WTC11 (cell line): ENCODE measurements at regions not wholly inside any gene's neighbourhood (a gene's known extent, or its start where the extent isn't known, plus 50 kb on each side); places are given as distances from the start of the nearest gene placed in this dataset.

Experiments
- ATAC-seq: fragments of 200-7000 bp; cut with Tn5 transposase; 2 replicates; pipeline ENCODE4 v1.10.0; 2021; ENCODE audit warnings: mild to moderate bottlenecking, moderate library complexity
- CTCF ChIA-PET: fragments of 300-600 bp; sonication (Branson Sonifier 250); formaldehyde crosslinking; loops from one replicate; lab custom pipeline; 2021; ENCODE audit warnings: antibody characterized with exemption; lab: Charles Lee
- POLR2A ChIA-PET: fragments of 350-600 bp; sonication (Branson Sonifier 250); formaldehyde crosslinking; loops from one replicate; lab custom pipeline; 2021; ENCODE audit warnings: antibody characterized with exemption; lab: Charles Lee
- DNase-seq: peaks from one replicate; pipeline ENCODE4 v3.0.0; 2021; ENCODE audit warnings: low spot score
- H3K27ac Mint-ChIP-seq: 2 replicates; pipeline ENCODE4 v1.8.0; 2021; ENCODE audit warnings: mixed read lengths
- H3K27me3 Mint-ChIP-seq: 2 replicates; pipeline ENCODE4 v1.8.0; 2021; ENCODE audit warnings: low read depth, mild to moderate bottlenecking, moderate library complexity, mixed read lengths
- H3K36me3 Mint-ChIP-seq: 2 replicates; pipeline ENCODE4 v1.8.0; 2021; ENCODE audit warnings: mixed read lengths
- H3K4me1 Mint-ChIP-seq: 2 replicates; pipeline ENCODE4 v1.8.0; 2022; ENCODE audit warnings: mixed read lengths
- H3K4me3 Mint-ChIP-seq: 2 replicates; pipeline ENCODE4 v1.8.0; 2021; ENCODE audit warnings: mild to moderate bottlenecking, moderate library complexity, mixed read lengths
- H3K9me3 Mint-ChIP-seq: 2 replicates; pipeline ENCODE4 v1.8.0; 2021; ENCODE audit warnings: mixed read lengths
- CREM ChIP-seq: sonication (generic); formaldehyde crosslinking; IDR thresholded peaks from 2 replicates; pipeline ENCODE4 v1.8.1; 2022; ENCODE audit warnings: mild to moderate bottlenecking, missing genetic modification reagents, moderate library complexity
- E2F4 ChIP-seq: sonication (generic); formaldehyde crosslinking; IDR thresholded peaks from 2 replicates; pipeline ENCODE4 v1.8.1; 2022; ENCODE audit warnings: low read depth, mild to moderate bottlenecking, moderate library complexity, missing genetic modification reagents, borderline replicate concordance
- E2F5 ChIP-seq: sonication (generic); formaldehyde crosslinking; IDR thresholded peaks from 2 replicates; pipeline ENCODE4 v1.8.1; 2022; ENCODE audit warnings: mild to moderate bottlenecking, moderate library complexity, missing genetic modification reagents
- EMX1 ChIP-seq: fragments of 250-450 bp; sonication (Bioruptor Pico); IDR thresholded peaks from 2 replicates; pipeline ENCODE4 v1.8.0; 2021; ENCODE audit warnings: mild to moderate bottlenecking
- ETV6 ChIP-seq: sonication (generic); formaldehyde crosslinking; IDR thresholded peaks from 2 replicates; pipeline ENCODE4 v1.8.1; 2022; ENCODE audit warnings: mild to moderate bottlenecking, missing genetic modification reagents
- GABPB1 ChIP-seq: sonication (generic); formaldehyde crosslinking; IDR thresholded peaks from 2 replicates; pipeline ENCODE4 v1.8.1; 2023; ENCODE audit warnings: mild to moderate bottlenecking, missing genetic modification reagents
- GRHL2 ChIP-seq: fragments of 250-450 bp; sonication (Bioruptor Pico); IDR thresholded peaks from 2 replicates; pipeline ENCODE4 v1.8.0; 2022; ENCODE audit warnings: mild to moderate bottlenecking, moderate library complexity; ENCODE audit not compliant: insufficient replicate concordance, severe bottlenecking
- GTF2I ChIP-seq: fragments of 250-450 bp; sonication (Bioruptor Pico); conservative IDR thresholded peaks from 2 replicates; pipeline ENCODE4 v1.4.0; 2021; ENCODE audit warnings: mild to moderate bottlenecking
- NR2C2 ChIP-seq: sonication (generic); formaldehyde crosslinking; IDR thresholded peaks from 2 replicates; pipeline ENCODE4 v1.8.0; 2022; ENCODE audit warnings: mild to moderate bottlenecking, missing genetic modification reagents
- NR3C1 ChIP-seq: sonication (generic); formaldehyde crosslinking; conservative IDR thresholded peaks from 2 replicates; pipeline ENCODE4 v1.8.1; 2023; ENCODE audit warnings: low read depth, mild to moderate bottlenecking, missing genetic modification reagents
- OVOL2 ChIP-seq: fragments of 250-450 bp; sonication (Bioruptor Pico); IDR thresholded peaks from 2 replicates; pipeline ENCODE4 v1.9.0; 2021; ENCODE audit warnings: mild to moderate bottlenecking, borderline replicate concordance
- RORB ChIP-seq: fragments of 250-450 bp; sonication (Bioruptor Pico); IDR thresholded peaks from 2 replicates; pipeline ENCODE4 v1.9.0; 2021; ENCODE audit warnings: mild to moderate bottlenecking
- SMAD3 ChIP-seq: sonication (generic); formaldehyde crosslinking; IDR thresholded peaks from 2 replicates; pipeline ENCODE4 v1.8.0; 2022; ENCODE audit warnings: missing genetic modification reagents, mild to moderate bottlenecking, borderline replicate concordance
- USF1 ChIP-seq: sonication (generic); formaldehyde crosslinking; IDR thresholded peaks from 2 replicates; pipeline ENCODE4 v1.8.0; 2022; ENCODE audit warnings: mild to moderate bottlenecking, missing genetic modification reagents
- ZNF263 ChIP-seq: sonication (generic); formaldehyde crosslinking; IDR thresholded peaks from 2 replicates; pipeline ENCODE4 v1.8.1; 2022; ENCODE audit warnings: low read depth, mild to moderate bottlenecking, moderate library complexity, missing genetic modification reagents
- ZNF671 ChIP-seq: fragments of 250-450 bp; sonication (Bioruptor Pico); IDR thresholded peaks from 2 replicates; pipeline ENCODE4 v1.8.0; 2021; ENCODE audit warnings: mild to moderate bottlenecking
- TF ChIP-seq, protein P1 (sequence below): sonication (generic); formaldehyde crosslinking; conservative IDR thresholded peaks from 2 replicates; pipeline ENCODE4 v1.8.1; 2022; ENCODE audit warnings: mild to moderate bottlenecking, missing genetic modification reagents
- TF ChIP-seq, protein P2 (sequence below): sonication (generic); formaldehyde crosslinking; IDR thresholded peaks from 2 replicates; pipeline ENCODE4 v1.8.0; 2023; ENCODE audit warnings: mild to moderate bottlenecking, missing genetic modification reagents
- TF ChIP-seq, protein P3 (sequence below): sonication (generic); formaldehyde crosslinking; IDR thresholded peaks from 2 replicates; pipeline ENCODE4 v1.8.1; 2023; ENCODE audit warnings: mild to moderate bottlenecking, missing genetic modification reagents, moderate library complexity
- TF ChIP-seq, protein P4 (sequence below): sonication (generic); formaldehyde crosslinking; IDR thresholded peaks from 2 replicates; pipeline ENCODE4 v1.8.0; 2022; ENCODE audit warnings: mild to moderate bottlenecking, missing genetic modification reagents
- TF ChIP-seq, protein P5 (sequence below): sonication (generic); formaldehyde crosslinking; IDR thresholded peaks from 2 replicates; pipeline ENCODE4 v1.8.0; 2022; ENCODE audit warnings: mild to moderate bottlenecking, missing genetic modification reagents

DNA sequence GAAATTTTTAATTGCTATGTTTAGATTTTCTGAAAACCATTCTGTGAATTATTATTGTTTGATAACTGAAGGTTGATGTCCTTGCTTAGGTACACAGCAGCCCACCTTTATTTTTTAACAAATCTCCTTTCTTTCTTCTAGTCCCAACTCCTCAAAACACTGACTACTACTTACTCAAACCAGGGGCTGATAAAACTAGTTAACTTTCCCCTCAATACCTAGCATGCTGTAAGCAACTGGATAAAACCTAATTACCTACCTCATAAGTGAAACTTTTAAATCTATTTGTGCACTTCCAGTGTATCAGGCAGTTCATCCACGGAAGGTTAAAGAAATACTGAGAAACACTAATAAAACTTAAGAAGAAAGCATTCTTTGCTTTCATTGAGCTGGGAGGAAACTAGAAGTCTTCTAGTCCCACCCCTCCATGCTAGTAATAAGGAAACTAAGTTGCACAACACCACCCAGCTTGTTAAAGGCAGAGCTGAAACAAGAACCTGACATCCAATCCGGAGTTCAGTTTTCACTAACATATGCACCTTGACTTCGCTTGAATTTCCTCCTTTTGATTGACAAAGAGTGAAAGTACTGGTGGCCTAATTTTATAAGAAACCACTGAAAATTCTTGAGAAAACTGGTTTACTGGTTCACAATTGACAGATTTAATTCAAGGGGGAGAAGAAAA, 180.2 kb upstream of the TET2 start (continued):
- TF ChIP-seq GABPB1 (CRISPR knock-in tag) (no peak), ZNF263 (CRISPR knock-in tag) (no peak)

DNA sequence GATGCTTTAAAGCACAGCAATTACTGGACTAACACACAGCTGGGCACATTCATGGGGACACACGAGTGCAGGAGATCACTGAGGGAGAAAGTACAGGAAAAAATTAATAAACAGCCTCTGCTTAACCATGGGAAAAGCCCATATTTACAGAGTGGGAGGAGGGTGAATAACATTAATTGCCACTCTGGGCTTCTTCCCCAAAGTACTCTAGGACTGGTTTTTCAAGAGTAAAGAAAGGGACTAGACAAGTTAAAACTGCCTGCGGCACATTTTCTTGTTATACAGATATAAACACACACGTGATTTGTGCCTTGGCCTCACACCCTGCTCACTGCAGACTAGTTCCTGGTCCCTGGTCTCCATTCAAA, 179.7 kb upstream of the TET2 start:
- Mint-ChIP-seq H3K9me3 (peaks cover 15% of the 10 kb centered on the region), H3K4me1 (no peaks in the 10 kb centered on the region), H3K27ac (no peak overlapping the region), H3K27me3 (no peaks in the 10 kb centered on the region), H3K36me3 (no peaks in the 10 kb centered on the region), H3K4me3 (no peak overlapping the region)
- POLR2A ChIA-PET: interaction anchor here (0.7 kb wide), 1 partner anchor 19 kb away, joined by 4 read pairs; no protein-coding TSS in a partner anchor
- CTCF ChIA-PET: no interaction called here
- TF ChIP-seq RORB (CRISPR knock-in tag) (no peak), GRHL2 (CRISPR knock-in tag) (no peak), SMAD3 (CRISPR knock-in tag) (no peak), USF1 (CRISPR knock-in tag) (no peak), NR3C1 (no peak), OVOL2 (CRISPR knock-in tag) (no peak), CREM (CRISPR knock-in tag) (no peak), NR2C2 (no peak)
- TF ChIP-seq, protein P1, sequence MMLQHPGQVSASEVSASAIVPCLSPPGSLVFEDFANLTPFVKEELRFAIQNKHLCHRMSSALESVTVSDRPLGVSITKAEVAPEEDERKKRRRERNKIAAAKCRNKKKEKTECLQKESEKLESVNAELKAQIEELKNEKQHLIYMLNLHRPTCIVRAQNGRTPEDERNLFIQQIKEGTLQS (CRISPR knock-in tag): no peak
- TF ChIP-seq, protein P2, sequence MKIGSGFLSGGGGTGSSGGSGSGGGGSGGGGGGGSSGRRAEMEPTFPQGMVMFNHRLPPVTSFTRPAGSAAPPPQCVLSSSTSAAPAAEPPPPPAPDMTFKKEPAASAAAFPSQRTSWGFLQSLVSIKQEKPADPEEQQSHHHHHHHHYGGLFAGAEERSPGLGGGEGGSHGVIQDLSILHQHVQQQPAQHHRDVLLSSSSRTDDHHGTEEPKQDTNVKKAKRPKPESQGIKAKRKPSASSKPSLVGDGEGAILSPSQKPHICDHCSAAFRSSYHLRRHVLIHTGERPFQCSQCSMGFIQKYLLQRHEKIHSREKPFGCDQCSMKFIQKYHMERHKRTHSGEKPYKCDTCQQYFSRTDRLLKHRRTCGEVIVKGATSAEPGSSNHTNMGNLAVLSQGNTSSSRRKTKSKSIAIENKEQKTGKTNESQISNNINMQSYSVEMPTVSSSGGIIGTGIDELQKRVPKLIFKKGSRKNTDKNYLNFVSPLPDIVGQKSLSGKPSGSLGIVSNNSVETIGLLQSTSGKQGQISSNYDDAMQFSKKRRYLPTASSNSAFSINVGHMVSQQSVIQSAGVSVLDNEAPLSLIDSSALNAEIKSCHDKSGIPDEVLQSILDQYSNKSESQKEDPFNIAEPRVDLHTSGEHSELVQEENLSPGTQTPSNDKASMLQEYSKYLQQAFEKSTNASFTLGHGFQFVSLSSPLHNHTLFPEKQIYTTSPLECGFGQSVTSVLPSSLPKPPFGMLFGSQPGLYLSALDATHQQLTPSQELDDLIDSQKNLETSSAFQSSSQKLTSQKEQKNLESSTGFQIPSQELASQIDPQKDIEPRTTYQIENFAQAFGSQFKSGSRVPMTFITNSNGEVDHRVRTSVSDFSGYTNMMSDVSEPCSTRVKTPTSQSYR: no peak
- TF ChIP-seq, protein P3, sequence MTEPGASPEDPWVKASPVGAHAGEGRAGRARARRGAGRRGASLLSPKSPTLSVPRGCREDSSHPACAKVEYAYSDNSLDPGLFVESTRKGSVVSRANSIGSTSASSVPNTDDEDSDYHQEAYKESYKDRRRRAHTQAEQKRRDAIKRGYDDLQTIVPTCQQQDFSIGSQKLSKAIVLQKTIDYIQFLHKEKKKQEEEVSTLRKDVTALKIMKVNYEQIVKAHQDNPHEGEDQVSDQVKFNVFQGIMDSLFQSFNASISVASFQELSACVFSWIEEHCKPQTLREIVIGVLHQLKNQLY (CRISPR knock-in tag): no peak
- TF ChIP-seq, protein P4, sequence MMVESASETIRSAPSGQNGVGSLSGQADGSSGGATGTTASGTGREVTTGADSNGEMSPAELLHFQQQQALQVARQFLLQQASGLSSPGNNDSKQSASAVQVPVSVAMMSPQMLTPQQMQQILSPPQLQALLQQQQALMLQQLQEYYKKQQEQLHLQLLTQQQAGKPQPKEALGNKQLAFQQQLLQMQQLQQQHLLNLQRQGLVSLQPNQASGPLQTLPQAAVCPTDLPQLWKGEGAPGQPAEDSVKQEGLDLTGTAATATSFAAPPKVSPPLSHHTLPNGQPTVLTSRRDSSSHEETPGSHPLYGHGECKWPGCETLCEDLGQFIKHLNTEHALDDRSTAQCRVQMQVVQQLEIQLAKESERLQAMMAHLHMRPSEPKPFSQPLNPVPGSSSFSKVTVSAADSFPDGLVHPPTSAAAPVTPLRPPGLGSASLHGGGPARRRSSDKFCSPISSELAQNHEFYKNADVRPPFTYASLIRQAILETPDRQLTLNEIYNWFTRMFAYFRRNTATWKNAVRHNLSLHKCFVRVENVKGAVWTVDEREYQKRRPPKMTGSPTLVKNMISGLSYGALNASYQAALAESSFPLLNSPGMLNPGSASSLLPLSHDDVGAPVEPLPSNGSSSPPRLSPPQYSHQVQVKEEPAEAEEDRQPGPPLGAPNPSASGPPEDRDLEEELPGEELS (CRISPR knock-in tag): no peak
- ATAC-seq: no peak
- DNase-seq: no peak

DNA sequence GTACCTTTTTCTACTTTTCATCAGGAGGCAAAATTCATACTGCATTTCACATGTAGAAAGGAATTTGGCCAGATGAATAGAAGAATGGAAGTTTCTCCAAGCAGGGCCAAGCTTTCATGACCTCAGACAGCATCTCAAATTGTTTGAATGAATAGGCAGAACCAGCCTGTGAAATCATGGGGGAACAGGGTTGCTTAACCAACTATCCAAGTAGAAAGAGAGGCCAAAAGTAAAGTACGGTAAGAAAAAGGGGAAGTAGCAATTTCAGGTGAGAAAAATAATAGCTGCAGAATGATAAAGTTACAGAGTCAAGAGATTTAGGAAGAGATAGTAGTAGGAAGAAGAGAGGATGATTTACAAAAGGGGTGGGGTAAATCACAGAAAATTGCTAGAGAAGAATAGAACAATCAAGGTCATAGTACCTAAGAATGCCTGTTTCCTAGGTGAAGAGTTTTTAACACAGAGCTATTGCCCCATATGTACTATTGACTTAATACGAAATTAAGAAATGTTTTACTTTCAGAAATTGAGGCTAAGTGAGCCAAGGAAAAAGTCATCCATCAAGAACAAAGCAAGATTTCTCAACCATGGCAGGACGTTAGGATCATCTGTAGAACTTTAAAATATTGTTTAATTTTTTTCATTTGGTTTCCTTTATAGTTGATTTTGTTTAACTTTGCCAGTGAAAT, 177.1 kb upstream of the TET2 start:
- POLR2A ChIA-PET: no interaction called here
- TF ChIP-seq, protein P5, sequence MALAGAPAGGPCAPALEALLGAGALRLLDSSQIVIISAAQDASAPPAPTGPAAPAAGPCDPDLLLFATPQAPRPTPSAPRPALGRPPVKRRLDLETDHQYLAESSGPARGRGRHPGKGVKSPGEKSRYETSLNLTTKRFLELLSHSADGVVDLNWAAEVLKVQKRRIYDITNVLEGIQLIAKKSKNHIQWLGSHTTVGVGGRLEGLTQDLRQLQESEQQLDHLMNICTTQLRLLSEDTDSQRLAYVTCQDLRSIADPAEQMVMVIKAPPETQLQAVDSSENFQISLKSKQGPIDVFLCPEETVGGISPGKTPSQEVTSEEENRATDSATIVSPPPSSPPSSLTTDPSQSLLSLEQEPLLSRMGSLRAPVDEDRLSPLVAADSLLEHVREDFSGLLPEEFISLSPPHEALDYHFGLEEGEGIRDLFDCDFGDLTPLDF (CRISPR knock-in tag): no peak
- TF ChIP-seq GTF2I (CRISPR knock-in tag) (no peak), ZNF671 (CRISPR knock-in tag) (no peak), E2F4 (no peak), ETV6 (CRISPR knock-in tag) (no peak), E2F5 (CRISPR knock-in tag) (no peak), EMX1 (CRISPR knock-in tag) (no peak)

More for the DNA sequence above, 177.1 kb upstream of the TET2 start:
- CTCF ChIA-PET: no interaction called here
- Mint-ChIP-seq H3K9me3 (no peaks in the 10 kb centered on the region), H3K36me3 (no peaks in the 10 kb centered on the region), H3K4me3 (no peak overlapping the region), H3K4me1 (no peaks in the 10 kb centered on the region), H3K27me3 (no peaks in the 10 kb centered on the region; the same call in 1 of the 2 replicates), H3K27ac (no peak overlapping the region)
- ATAC-seq (no peak), DNase-seq (no peak)
